ENCODE measurements at regions not wholly inside any gene's neighbourhood (a gene's known extent, or its start where the extent isn't known, plus 50 kb on each side); places are given as distances from the start of the nearest gene placed in this dataset.

DNA sequence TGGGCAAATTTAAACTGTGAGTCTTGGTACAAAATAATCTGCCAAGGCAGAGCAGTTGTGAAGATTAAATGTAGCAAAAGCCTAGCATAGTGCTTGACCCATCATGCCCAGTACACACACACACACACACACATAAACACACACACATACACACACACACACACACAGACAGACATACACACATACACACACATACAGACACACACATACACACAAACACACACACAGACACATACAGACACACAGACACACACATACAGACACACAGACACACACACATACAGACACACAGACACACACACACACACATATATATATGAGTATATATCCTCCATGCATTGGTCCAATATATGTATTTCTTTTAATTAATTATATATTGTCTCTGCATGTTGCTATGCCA lies 328.8 kb upstream of the DNAJC19 start:
- no peaks in the 10 kb centered on the region for H3K4me1 ChIP-seq (ENCODE audit: control insufficient read depth in 5 of 5, insufficient read depth in 5 of 5, low read length in 5 of 5)
- DNase-seq (no peak), ATAC-seq (ENCODE audit: insufficient read depth, low FRiP score) (no peak)
- H3K27ac ChIP-seq (ENCODE audit: low read depth in 1 of 2, low read length in 1 of 2) = no peak overlapping the region
- H3K9me3 ChIP-seq (ENCODE audit: control insufficient read depth in 4 of 4, insufficient read depth in 3 of 4, low read length in 3 of 4) = no peaks in the 10 kb centered on the region
- TF ChIP-seq, protein P1, sequence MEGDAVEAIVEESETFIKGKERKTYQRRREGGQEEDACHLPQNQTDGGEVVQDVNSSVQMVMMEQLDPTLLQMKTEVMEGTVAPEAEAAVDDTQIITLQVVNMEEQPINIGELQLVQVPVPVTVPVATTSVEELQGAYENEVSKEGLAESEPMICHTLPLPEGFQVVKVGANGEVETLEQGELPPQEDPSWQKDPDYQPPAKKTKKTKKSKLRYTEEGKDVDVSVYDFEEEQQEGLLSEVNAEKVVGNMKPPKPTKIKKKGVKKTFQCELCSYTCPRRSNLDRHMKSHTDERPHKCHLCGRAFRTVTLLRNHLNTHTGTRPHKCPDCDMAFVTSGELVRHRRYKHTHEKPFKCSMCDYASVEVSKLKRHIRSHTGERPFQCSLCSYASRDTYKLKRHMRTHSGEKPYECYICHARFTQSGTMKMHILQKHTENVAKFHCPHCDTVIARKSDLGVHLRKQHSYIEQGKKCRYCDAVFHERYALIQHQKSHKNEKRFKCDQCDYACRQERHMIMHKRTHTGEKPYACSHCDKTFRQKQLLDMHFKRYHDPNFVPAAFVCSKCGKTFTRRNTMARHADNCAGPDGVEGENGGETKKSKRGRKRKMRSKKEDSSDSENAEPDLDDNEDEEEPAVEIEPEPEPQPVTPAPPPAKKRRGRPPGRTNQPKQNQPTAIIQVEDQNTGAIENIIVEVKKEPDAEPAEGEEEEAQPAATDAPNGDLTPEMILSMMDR (IDR thresholded peaks at IDR 0.05; ENCODE audit: control extremely low read depth, extremely low read depth) = no peak
- no peak overlapping the region for H3K9ac ChIP-seq (ENCODE audit: insufficient read depth in 1 of 2, low read length in 2 of 2)
- no peaks in the 10 kb centered on the region for H3K36me3 ChIP-seq (ENCODE audit: control insufficient read depth in 4 of 4, insufficient read depth in 4 of 4, low read length in 4 of 4)
- H3K4me3 ChIP-seq = no peak overlapping the region
- no peaks in the 10 kb centered on the region for H3K27me3 ChIP-seq (ENCODE audit: control insufficient read depth in 3 of 3, insufficient read depth in 3 of 3, low read length in 2 of 3)

DNA sequence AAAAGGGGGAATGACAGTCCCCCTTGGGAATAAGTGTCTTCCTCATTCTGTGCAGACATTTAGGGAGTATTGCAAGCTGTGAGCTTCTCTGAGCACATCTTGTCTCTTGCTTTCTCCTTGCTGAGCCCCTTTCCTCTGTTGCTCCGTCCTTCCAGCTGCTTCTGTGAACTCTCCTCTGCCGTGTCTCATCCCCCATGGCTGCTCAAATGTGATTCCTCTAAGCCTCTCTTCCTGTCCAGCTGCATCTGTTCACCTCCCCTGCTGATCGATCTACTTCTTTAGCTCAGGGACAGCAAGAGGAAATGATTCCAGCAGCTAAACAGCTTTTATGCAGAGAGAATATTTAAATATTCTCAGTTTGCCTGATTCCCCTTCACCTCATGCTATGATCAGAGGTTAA lies 328.0 kb upstream of the DNAJC19 start:
- TF ChIP-seq, protein P1 (IDR thresholded peaks at IDR 0.05; ENCODE audit: control extremely low read depth, extremely low read depth) = no peak
- peaks cover 0 to 1% (median 0%) of the 10 kb centered on the region in 4 donors for H3K9me3 ChIP-seq (ENCODE audit: control insufficient read depth in 4 of 4, insufficient read depth in 3 of 4, low read length in 3 of 4)
- DNase-seq (no peak), ATAC-seq (ENCODE audit: insufficient read depth, low FRiP score) (no peak)
- 33 to 39% methylated on average over 3 of the region's 3 CpGs for whole genome bisulfite sequencing, 2 donors
- no peaks in the 10 kb centered on the region for H3K27me3 ChIP-seq (ENCODE audit: control insufficient read depth in 3 of 3, insufficient read depth in 3 of 3, low read length in 2 of 3)
- H3K36me3 ChIP-seq (ENCODE audit: control insufficient read depth in 4 of 4, insufficient read depth in 4 of 4, low read length in 4 of 4) = no peaks in the 10 kb centered on the region
- H3K4me1 ChIP-seq (ENCODE audit: control insufficient read depth in 5 of 5, insufficient read depth in 5 of 5, low read length in 5 of 5) = no peaks in the 10 kb centered on the region
- H3K9ac ChIP-seq (ENCODE audit: insufficient read depth in 1 of 2, low read length in 2 of 2) = no peak overlapping the region
- no peak overlapping the region for H3K4me3 ChIP-seq
- no peak overlapping the region for H3K27ac ChIP-seq (ENCODE audit: low read depth in 1 of 2, low read length in 1 of 2)

DNA sequence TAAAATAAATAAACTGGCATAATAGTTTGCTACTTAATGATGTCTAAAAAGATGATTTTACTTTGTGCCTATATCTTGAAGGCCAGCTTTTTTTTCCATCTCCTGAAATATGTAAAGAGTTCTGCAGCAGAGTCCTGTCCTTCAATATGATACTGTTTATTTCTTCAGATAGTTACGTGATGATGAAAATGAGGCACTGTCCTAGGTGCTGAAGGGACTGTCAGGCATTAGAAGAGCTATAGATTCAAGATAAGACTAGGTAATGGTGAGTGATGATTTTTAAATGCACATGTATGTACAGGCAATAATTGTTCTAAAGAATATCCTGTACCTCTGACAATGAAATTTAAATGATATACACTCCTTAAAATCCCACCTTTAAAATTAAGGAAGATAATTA lies 326.9 kb upstream of the DNAJC19 start:
- Histone ChIP-seq H3K9ac (ENCODE audit: insufficient read depth in 1 of 2, low read length in 2 of 2) (no peak overlapping the region), H3K27ac (ENCODE audit: low read depth in 1 of 2, low read length in 1 of 2) (no peak overlapping the region), H3K4me1 (ENCODE audit: control insufficient read depth in 5 of 5, insufficient read depth in 5 of 5, low read length in 5 of 5) (no peaks in the 10 kb centered on the region), H3K9me3 (ENCODE audit: control insufficient read depth in 4 of 4, insufficient read depth in 3 of 4, low read length in 3 of 4) (peaks cover 0 to 1% (median 0%) of the 10 kb centered on the region in 4 donors), H3K36me3 (ENCODE audit: control insufficient read depth in 4 of 4, insufficient read depth in 4 of 4, low read length in 4 of 4) (no peaks in the 10 kb centered on the region), H3K27me3 (ENCODE audit: control insufficient read depth in 3 of 3, insufficient read depth in 3 of 3, low read length in 2 of 3) (no peaks in the 10 kb centered on the region), H3K4me3 (no peak overlapping the region)
- whole genome bisulfite sequencing, 2 donors = 12 to 18% methylated on average over 1 of the region's 1 CpG
- peak in 2 of 3 donors; percentile 8 to 56 for DNase-seq
- ATAC-seq (ENCODE audit: insufficient read depth, low FRiP score) = no peak
- TF ChIP-seq, protein P1 (IDR thresholded peaks at IDR 0.05; ENCODE audit: control extremely low read depth, extremely low read depth) = no peak

DNA sequence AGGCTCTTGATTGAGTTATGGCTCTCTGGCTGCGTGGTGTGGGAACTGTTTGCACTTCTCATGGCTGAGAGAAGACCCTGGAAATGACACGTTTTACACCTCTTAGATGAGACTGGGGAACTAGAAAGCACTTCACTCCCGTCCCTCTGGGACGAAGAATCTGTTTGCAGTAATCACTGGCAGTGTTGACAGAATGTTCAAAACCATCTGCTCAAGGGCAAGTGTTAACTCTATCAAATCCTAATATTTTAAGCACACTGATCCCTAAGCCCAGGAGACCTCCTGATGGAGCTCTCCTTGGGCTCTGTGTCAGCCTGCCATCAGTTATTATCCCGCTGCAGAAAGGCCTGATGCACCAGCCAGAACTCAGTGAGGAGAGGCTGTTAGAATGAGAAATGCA lies 323.8 kb upstream of the DNAJC19 start:
- Histone ChIP-seq H3K9me3 (ENCODE audit: control insufficient read depth in 4 of 4, insufficient read depth in 3 of 4, low read length in 3 of 4) (peaks cover 0 to 1% (median 0%) of the 10 kb centered on the region in 4 donors), H3K9ac (ENCODE audit: insufficient read depth in 1 of 2, low read length in 2 of 2) (no peak overlapping the region), H3K4me1 (ENCODE audit: control insufficient read depth in 5 of 5, insufficient read depth in 5 of 5, low read length in 5 of 5) (no peaks in the 10 kb centered on the region), H3K4me3 (no peak overlapping the region), H3K27ac (ENCODE audit: low read depth in 1 of 2, low read length in 1 of 2) (no peak overlapping the region), H3K27me3 (ENCODE audit: control insufficient read depth in 3 of 3, insufficient read depth in 3 of 3, low read length in 2 of 3) (no peaks in the 10 kb centered on the region), H3K36me3 (ENCODE audit: control insufficient read depth in 4 of 4, insufficient read depth in 4 of 4, low read length in 4 of 4) (no peaks in the 10 kb centered on the region)
- ATAC-seq (ENCODE audit: insufficient read depth, low FRiP score) = no peak
- no peak for DNase-seq
- TF ChIP-seq, protein P1 (IDR thresholded peaks at IDR 0.05; ENCODE audit: control extremely low read depth, extremely low read depth) = no peak
- WGBS, 2 donors = 35 to 68% methylated on average over 5 of the region's 5 CpGs

All from lung (tissue), 11 donors.